ENCODE measurements at regions not wholly inside any gene's neighbourhood (a gene's known extent, or its start where the extent isn't known, plus 50 kb on each side); places are given as distances from the start of the nearest gene placed in this dataset.

DNA sequence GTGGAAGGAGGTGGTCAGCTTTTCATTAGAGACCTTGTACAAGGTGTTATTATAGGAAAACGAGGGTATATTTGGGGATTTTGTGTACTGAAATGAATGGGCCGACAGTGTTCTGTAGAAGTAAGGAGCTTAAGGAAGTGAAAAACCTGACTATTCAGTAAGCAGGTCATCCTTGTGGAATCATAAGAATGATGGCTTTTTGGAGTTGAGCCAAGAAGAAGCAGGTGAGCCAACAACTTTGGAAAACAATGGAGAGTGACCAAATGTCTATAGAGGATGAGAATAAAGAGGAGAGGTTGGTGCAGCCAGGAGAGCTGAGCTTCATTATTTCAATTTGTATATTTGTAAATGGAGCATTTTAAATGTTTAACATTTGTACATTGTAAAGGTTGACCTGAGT lies 595.7 kb downstream of the CCSER2 start:
- H3K4me1 ChIP-seq: no peaks in the 10 kb centered on the region
- H3K9me3 ChIP-seq: peaks cover 0 to 7% of the 10 kb centered on the region in 2 donors
- no peak for TF ChIP-seq CTCF (IDR thresholded peaks at IDR 0.05)
- DNase-seq (ENCODE audit: low spot score): no peak
- H3K4me3 ChIP-seq: no peak overlapping the region
- H3K27ac ChIP-seq: no peak overlapping the region
- no peaks in the 10 kb centered on the region for H3K27me3 ChIP-seq
- H3K36me3 ChIP-seq: no peaks in the 10 kb centered on the region

DNA sequence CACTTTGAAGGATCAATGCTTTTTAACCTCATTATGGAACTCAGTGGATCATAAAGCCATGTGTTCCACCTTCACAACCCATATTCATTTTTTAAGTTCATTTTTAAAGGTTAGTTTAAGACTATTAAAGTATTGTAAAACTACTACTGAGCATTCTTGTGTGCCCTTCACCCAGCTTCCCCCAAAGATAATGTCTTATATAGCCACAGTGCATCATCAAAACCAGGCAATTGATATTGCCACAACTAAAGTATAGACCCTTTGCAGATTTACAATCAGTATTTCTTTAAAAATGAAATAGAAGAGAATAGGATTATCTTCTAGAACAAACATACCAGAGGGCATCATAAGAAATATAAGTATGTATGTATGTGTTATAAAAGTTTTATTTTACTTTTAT lies 597.1 kb downstream of the CCSER2 start:
- Histone ChIP-seq H3K36me3 (no peaks in the 10 kb centered on the region), H3K27ac (no peak overlapping the region), H3K9me3 (peaks cover 0 to 5% of the 10 kb centered on the region in 2 donors), H3K27me3 (no peaks in the 10 kb centered on the region), H3K4me3 (no peak overlapping the region), H3K4me1 (no peaks in the 10 kb centered on the region)
- no peak for DNase-seq (ENCODE audit: low spot score)
- TF ChIP-seq CTCF (IDR thresholded peaks at IDR 0.05): no peak

- Histone ChIP-seq H3K4me3 (no peak overlapping the region), H3K27me3 (no peaks in the 10 kb centered on the region), H3K27ac (no peak overlapping the region), H3K36me3 (no peaks in the 10 kb centered on the region), H3K9me3 (no peaks in the 10 kb centered on the region), H3K4me1 (peaks cover 0 to 2% of the 10 kb centered on the region in 2 donors)
- no peak for DNase-seq (ENCODE audit: low spot score)
- no peak for TF ChIP-seq CTCF (IDR thresholded peaks at IDR 0.05)
Measured at GRCh38 chr10:84933402-84933801, 605.0 kb downstream of the CCSER2 start.

DNA sequence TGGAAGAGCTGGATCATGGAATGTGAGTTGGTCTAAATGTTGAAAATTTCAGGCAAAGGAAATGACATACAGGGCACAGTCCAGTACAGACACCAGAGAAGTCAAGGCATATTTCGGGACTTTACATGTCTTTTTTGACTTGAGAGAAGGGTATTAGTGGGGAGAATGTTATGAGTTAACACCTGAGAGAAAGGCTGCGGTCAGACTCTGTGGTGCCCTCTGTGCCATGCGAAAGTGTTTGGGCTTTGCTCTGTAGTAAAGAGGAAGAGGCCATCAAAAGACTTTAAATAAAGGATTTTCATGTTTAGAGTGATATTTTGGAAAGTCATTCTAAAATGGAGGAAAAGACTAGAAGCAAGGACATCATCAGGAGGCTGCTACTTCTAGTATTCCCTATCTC lies 607.4 kb downstream of the CCSER2 start:
- Histone ChIP-seq H3K27ac (no peak overlapping the region), H3K36me3 (no peaks in the 10 kb centered on the region), H3K9me3 (no peaks in the 10 kb centered on the region), H3K4me1 (peaks cover 0 to 10% of the 10 kb centered on the region in 2 donors), H3K27me3 (no peaks in the 10 kb centered on the region), H3K4me3 (no peak overlapping the region)
- DNase-seq (ENCODE audit: low spot score): no peak
- no peak for TF ChIP-seq CTCF (IDR thresholded peaks at IDR 0.05)

GRCh38 chr10:84938117-84938905 lies 609.9 kb downstream of the CCSER2 start:
- no peak for TF ChIP-seq CTCF (IDR thresholded peaks at IDR 0.05)
- H3K4me1 ChIP-seq: peaks cover 0 to 10% of the 10 kb centered on the region in 2 donors
- H3K9me3 ChIP-seq: no peaks in the 10 kb centered on the region
- H3K27ac ChIP-seq: peak overlapping the region in 1 of 2 donors; percentile 42
- DNase-seq (ENCODE audit: low spot score): no peak
- no peak overlapping the region for H3K4me3 ChIP-seq
- H3K27me3 ChIP-seq: no peaks in the 10 kb centered on the region
- H3K36me3 ChIP-seq: no peaks in the 10 kb centered on the region

GRCh38 chr10:84943541-84943940 lies 615.2 kb downstream of the CCSER2 start:
- no peaks in the 10 kb centered on the region for H3K27me3 ChIP-seq
- H3K4me1 ChIP-seq: peaks cover 0 to 7% of the 10 kb centered on the region in 2 donors
- H3K36me3 ChIP-seq: no peaks in the 10 kb centered on the region
- DNase-seq (ENCODE audit: low spot score): no peak
- no peak for TF ChIP-seq CTCF (IDR thresholded peaks at IDR 0.05)
- no peaks in the 10 kb centered on the region for H3K9me3 ChIP-seq
- no peak overlapping the region for H3K27ac ChIP-seq
- H3K4me3 ChIP-seq: no peak overlapping the region

Measured in right atrium auricular region (tissue), 2 donors.